Astrocyte (in vitro differentiated cells and primary cell): ENCODE measurements at regions not wholly inside any gene's neighbourhood (a gene's known extent, or its start where the extent isn't known, plus 50 kb on each side); places are given as distances from the start of the nearest gene placed in this dataset.

Experiments used
- CTCF ChIP-seq: IDR thresholded peaks from 2 replicates; pipeline ENCODE4 v1.5.1; 2011; ENCODE audit warnings: low read depth, mild to moderate bottlenecking, inconsistent platforms, low read length, moderate library complexity; ENCODE audit not compliant: insufficient read depth
- EZH2 ChIP-seq: IDR thresholded peaks from 2 replicates; pipeline ENCODE4 v1.6.1; 2012; ENCODE audit warnings: mild to moderate bottlenecking, low read length, inconsistent platforms; ENCODE audit not compliant: insufficient read depth

GRCh38 chr17:72501404-72502370, 380.9 kb downstream of the SOX9 start:
- TF ChIP-seq CTCF (no peak), EZH2 (no peak)
